SK-N-MC (cell line): ENCODE measurements at regions not wholly inside any gene's neighbourhood (a gene's known extent, or its start where the extent isn't known, plus 50 kb on each side); places are given as distances from the start of the nearest gene placed in this dataset.

ENCODE experiments used
- EZH2 ChIP-seq: fragments of 200-600 bp; sonication (generic); IDR thresholded peaks from one replicate; pipeline ENCODE4 v1.6.1; 2017; ENCODE audit warnings: antibody characterized with exemption
- FOXP2 ChIP-seq: optimal IDR thresholded peaks from 2 replicates; pipeline ENCODE3; 2011; ENCODE audit warnings: mild to moderate bottlenecking, moderate library complexity; ENCODE audit not compliant: insufficient read depth; ENCODE audit errors: extremely low read length, control extremely low read depth
- POLR2AphosphoS5 ChIP-seq: IDR thresholded peaks from 2 replicates; pipeline ENCODE4 v1.6.1; 2012; ENCODE audit warnings: mild to moderate bottlenecking, low read depth, low read length, borderline replicate concordance

DNA sequence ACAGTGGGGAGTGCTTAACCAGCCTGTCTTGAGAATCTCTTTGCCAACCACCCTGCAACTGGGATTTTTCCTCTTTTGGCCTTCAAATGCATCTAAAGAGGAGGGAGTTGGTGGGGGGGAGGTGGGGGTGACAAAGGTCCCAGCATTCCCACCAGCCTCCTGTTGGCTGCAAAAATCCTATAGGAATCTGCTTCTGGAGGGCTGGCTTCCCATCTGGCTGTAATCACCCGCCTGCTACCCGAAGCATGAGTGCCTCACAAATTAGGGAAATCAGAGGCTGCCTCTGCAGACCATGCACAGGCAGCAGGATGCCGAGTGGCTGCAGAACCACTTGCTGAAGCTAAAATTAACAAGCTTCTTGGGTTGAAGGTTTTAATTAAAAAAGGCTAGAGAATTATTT lies 73.9 kb upstream of the WSCD2 start:
- TF ChIP-seq FOXP2 = no peak
- TF ChIP-seq POLR2AphosphoS5 = no peak
- TF ChIP-seq EZH2 = no peak
